PC-3 (cell line): ENCODE measurements at regions not wholly inside any gene's neighbourhood (a gene's known extent, or its start where the extent isn't known, plus 50 kb on each side); places are given as distances from the start of the nearest gene placed in this dataset.

Experiments
- CTCF ChIP-seq: fragments of 300-600 bp; sonication (generic); conservative IDR thresholded peaks from 2 replicates; pipeline ENCODE4 v1.5.1; 2017; ENCODE audit warnings: antibody characterized with exemption, low read depth, mild to moderate bottlenecking, low read length
- EZH2 ChIP-seq: fragments of 300-600 bp; sonication (generic); IDR thresholded peaks from one replicate; pipeline ENCODE4 v1.6.1; 2017; ENCODE audit warnings: antibody characterized with exemption, mild to moderate bottlenecking, low read length; ENCODE audit not compliant: unreplicated experiment

- TF ChIP-seq CTCF (no peak), EZH2 (no peak)
These were observed 86.2 kb downstream of the RIPK4 start for GRCh38 chr21:41680444-41681347.
